Upper lobe of right lung (tissue), 1 donor: ENCODE measurements at regions not wholly inside any gene's neighbourhood (a gene's known extent, or its start where the extent isn't known, plus 50 kb on each side); places are given as distances from the start of the nearest gene placed in this dataset.

Experiments used
- ATAC-seq: fragments of 200-7000 bp; cut with Tn5 transposase; one replicate; pipeline ENCODE4 v1.9.1; 2020; ENCODE audit warnings: mild to moderate bottlenecking, moderate library complexity
- DNase-seq: peaks from one replicate; pipeline ENCODE4 v3.0.0-alpha.2; 2020
- H3K27ac ChIP-seq: fragments of 200-600 bp; one replicate; pipeline ENCODE4 v1.8.0; 2022
- H3K27me3 ChIP-seq: fragments of 200-600 bp; one replicate; pipeline ENCODE4 v1.8.0; 2022; ENCODE audit warnings: mild to moderate bottlenecking
- H3K36me3 ChIP-seq: fragments of 200-600 bp; one replicate; pipeline ENCODE4 v1.8.0; 2022
- H3K4me1 ChIP-seq: fragments of 200-600 bp; one replicate; pipeline ENCODE4 v1.8.0; 2022
- H3K4me3 ChIP-seq: fragments of 200-600 bp; one replicate; pipeline ENCODE4 v1.8.0; 2022; ENCODE audit warnings: mild to moderate bottlenecking
- H3K9me3 ChIP-seq: fragments of 200-600 bp; one replicate; pipeline ENCODE4 v1.8.0; 2022
- CTCF ChIP-seq: fragments of 200-600 bp; IDR thresholded peaks from one replicate; pipeline ENCODE4 v1.8.0; 2022; ENCODE audit warnings: antibody characterized with exemption
- intact Hi-C: fragments of 100-400 bp; cut with DNase I; formaldehyde crosslinking; loops from one replicate; pipeline ENCODE4 v1.11.0; 2022
- donor health status: DM: no; HTN: yes; CAD: no; lungs with severe emphysema.

- DNase-seq (no peak), ATAC-seq (no peak)
- no peaks in the 10 kb centered on the region for H3K27me3 ChIP-seq
- no peaks in the 10 kb centered on the region for H3K9me3 ChIP-seq
- H3K27ac ChIP-seq, result no peak overlapping the region
- TF ChIP-seq CTCF, result no peak
- H3K36me3 ChIP-seq, result no peaks in the 10 kb centered on the region
- no peaks in the 10 kb centered on the region for H3K4me1 ChIP-seq
- no peak overlapping the region for H3K4me3 ChIP-seq
- intact Hi-C loops, result no loop called here
Measured at GRCh38 chr3:117565777-117566176, 856.2 kb downstream of the TUSC7 start.

GRCh38 chr3:117566926-117567325, 857.3 kb downstream of the TUSC7 start:
- Histone ChIP-seq H3K4me1 (no peaks in the 10 kb centered on the region), H3K4me3 (no peak overlapping the region)
- ATAC-seq, result peak; percentile 67

GRCh38 chr3:117567382-117567781, 857.8 kb downstream of the TUSC7 start:
- H3K36me3 ChIP-seq, result no peaks in the 10 kb centered on the region
- DNase-seq (no peak), ATAC-seq (no peak)
- intact Hi-C loops, result no loop called here
- no peaks in the 10 kb centered on the region for H3K4me1 ChIP-seq
- H3K27ac ChIP-seq, result no peak overlapping the region
- H3K4me3 ChIP-seq, result no peak overlapping the region
- no peaks in the 10 kb centered on the region for H3K9me3 ChIP-seq
- H3K27me3 ChIP-seq, result no peaks in the 10 kb centered on the region
- no peak for TF ChIP-seq CTCF

More at GRCh38 chr3:117566926-117567325, 857.3 kb downstream of the TUSC7 start:
- H3K27me3 ChIP-seq, result no peaks in the 10 kb centered on the region
- TF ChIP-seq CTCF, result no peak
- no peak overlapping the region for H3K27ac ChIP-seq
- intact Hi-C loops, result no loop called here
- no peaks in the 10 kb centered on the region for H3K9me3 ChIP-seq
- DNase-seq, result no peak
- H3K36me3 ChIP-seq, result no peaks in the 10 kb centered on the region

- Histone ChIP-seq H3K27me3 (no peaks in the 10 kb centered on the region), H3K27ac (no peak overlapping the region), H3K4me1 (no peaks in the 10 kb centered on the region), H3K4me3 (no peak overlapping the region), H3K36me3 (no peaks in the 10 kb centered on the region), H3K9me3 (no peaks in the 10 kb centered on the region)
- DNase-seq (no peak), ATAC-seq (peak; percentile 43)
- no peak for TF ChIP-seq CTCF
- intact Hi-C loops, result no loop called here
Measured at GRCh38 chr3:117567906-117568305, 858.3 kb downstream of the TUSC7 start.

- H3K9me3 ChIP-seq, result no peaks in the 10 kb centered on the region
- no peaks in the 10 kb centered on the region for H3K4me1 ChIP-seq
- H3K27ac ChIP-seq, result no peak overlapping the region
- H3K27me3 ChIP-seq, result no peaks in the 10 kb centered on the region
- ATAC-seq, result no peak
- intact Hi-C loops, result no loop called here
- DNase-seq, result no peak
- no peak for TF ChIP-seq CTCF
- no peaks in the 10 kb centered on the region for H3K36me3 ChIP-seq
- H3K4me3 ChIP-seq, result no peak overlapping the region
Measured at GRCh38 chr3:117572786-117573185, 863.2 kb downstream of the TUSC7 start.

GRCh38 chr3:117580806-117581205, 871.2 kb downstream of the TUSC7 start:
- no peaks in the 10 kb centered on the region for H3K4me1 ChIP-seq
- no peaks in the 10 kb centered on the region for H3K36me3 ChIP-seq
- H3K4me3 ChIP-seq, result no peak overlapping the region
- H3K9me3 ChIP-seq, result no peaks in the 10 kb centered on the region
- no peak for TF ChIP-seq CTCF
- DNase-seq (no peak), ATAC-seq (no peak)
- H3K27ac ChIP-seq, result no peak overlapping the region
- H3K27me3 ChIP-seq, result no peaks in the 10 kb centered on the region
- intact Hi-C loops, result no loop called here
